A549 (cell line): ENCODE measurements at regions not wholly inside any gene's neighbourhood (a gene's known extent, or its start where the extent isn't known, plus 50 kb on each side); places are given as distances from the start of the nearest gene placed in this dataset.

Experiments used
- CTCF ChIP-seq: fragments of >200 bp; sonication (Bioruptor Twin); formaldehyde crosslinking; IDR thresholded peaks from 3 replicates; pipeline ENCODE4 v1.5.1; 2016
- JUNB ChIP-seq: fragments of >200 bp; sonication (Bioruptor Twin); formaldehyde crosslinking; IDR thresholded peaks from 2 replicates; pipeline ENCODE4 v1.6.1; 2016
- POLR2A ChIP-seq: IDR thresholded peaks from 2 replicates; pipeline ENCODE4 v1.6.1; 2012; ENCODE audit warnings: mild to moderate bottlenecking, low read length
- POLR2AphosphoS2 ChIP-seq: conservative IDR thresholded peaks from 2 replicates; pipeline ENCODE4 v1.6.1; 2012; ENCODE audit warnings: low read length, improper control_type of control experiment, inconsistent platforms

GRCh38 chr2:134023854-134024253 is 230.0 kb upstream of the MGAT5 start:
- TF ChIP-seq POLR2A: no peak
- no peak for TF ChIP-seq POLR2AphosphoS2
- TF ChIP-seq CTCF: no peak
- no peak for TF ChIP-seq JUNB
